ENCODE measurements at regions not wholly inside any gene's neighbourhood (a gene's known extent, or its start where the extent isn't known, plus 50 kb on each side); places are given as distances from the start of the nearest gene placed in this dataset.

DNA sequence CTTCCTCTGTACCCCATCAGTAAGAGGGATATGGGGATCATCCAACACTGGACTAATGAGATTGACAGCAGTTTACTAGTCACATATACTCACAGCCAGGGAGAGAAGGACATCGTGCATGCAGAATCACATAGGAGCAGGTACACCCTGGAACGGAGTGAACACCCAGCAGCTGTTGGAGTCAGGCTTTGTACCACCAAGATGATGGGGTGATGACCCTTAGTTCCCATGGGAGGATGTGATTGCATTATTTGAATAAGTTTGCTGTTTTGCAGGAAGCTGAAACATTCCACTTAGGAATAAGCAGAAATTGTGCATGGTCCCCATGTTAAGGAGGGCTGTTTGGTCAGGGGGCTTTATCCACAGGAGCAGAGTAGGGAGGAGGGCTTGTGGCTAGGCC, 482.7 kb upstream of the PDZRN3 start:
- Histone ChIP-seq H3K36me3 (no peaks in the 10 kb centered on the region), H3K9me3 (no peaks in the 10 kb centered on the region), H3K4me1 (no peaks in the 10 kb centered on the region), H3K27ac (no peak overlapping the region), H3K4me3 (no peak overlapping the region), H3K27me3 (no peaks in the 10 kb centered on the region)
- intact Hi-C loops (cut with DNase I), result no loop called here
- TF ChIP-seq, protein P1, sequence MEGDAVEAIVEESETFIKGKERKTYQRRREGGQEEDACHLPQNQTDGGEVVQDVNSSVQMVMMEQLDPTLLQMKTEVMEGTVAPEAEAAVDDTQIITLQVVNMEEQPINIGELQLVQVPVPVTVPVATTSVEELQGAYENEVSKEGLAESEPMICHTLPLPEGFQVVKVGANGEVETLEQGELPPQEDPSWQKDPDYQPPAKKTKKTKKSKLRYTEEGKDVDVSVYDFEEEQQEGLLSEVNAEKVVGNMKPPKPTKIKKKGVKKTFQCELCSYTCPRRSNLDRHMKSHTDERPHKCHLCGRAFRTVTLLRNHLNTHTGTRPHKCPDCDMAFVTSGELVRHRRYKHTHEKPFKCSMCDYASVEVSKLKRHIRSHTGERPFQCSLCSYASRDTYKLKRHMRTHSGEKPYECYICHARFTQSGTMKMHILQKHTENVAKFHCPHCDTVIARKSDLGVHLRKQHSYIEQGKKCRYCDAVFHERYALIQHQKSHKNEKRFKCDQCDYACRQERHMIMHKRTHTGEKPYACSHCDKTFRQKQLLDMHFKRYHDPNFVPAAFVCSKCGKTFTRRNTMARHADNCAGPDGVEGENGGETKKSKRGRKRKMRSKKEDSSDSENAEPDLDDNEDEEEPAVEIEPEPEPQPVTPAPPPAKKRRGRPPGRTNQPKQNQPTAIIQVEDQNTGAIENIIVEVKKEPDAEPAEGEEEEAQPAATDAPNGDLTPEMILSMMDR (IDR thresholded peaks at IDR 0.05), result no peak
- TF ChIP-seq POLR2A (IDR thresholded peaks at IDR 0.05), result no peak
- no peak for TF ChIP-seq POLR2AphosphoS5 (IDR thresholded peaks at IDR 0.05; ENCODE audit: insufficient read depth in 1 of 2, low read depth in 1 of 2)
- no peak for DNase-seq (ENCODE audit: extremely low spot score in 2 of 2)

DNA sequence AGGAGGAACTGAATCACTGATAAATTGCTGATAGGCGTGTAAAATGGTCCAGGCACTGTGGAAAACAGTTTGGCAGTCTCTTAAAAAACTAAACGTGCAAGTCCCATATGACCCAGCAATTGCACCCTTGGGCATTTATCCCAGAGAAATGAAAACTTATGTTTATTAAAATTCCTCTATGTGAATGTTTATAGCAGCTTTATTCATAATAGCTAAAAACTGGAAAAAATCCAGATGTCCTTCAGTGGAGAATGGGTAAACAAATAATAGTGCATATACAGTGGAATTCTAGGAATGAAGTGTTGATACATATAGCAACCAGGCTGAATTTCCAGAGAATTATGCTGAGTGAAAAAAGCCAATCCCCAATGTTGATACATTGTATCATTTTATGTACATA, 482.2 kb upstream of the PDZRN3 start:
- DNase-seq (ENCODE audit: extremely low spot score in 2 of 2), result no peak
- Histone ChIP-seq H3K27ac (no peak overlapping the region), H3K4me1 (no peaks in the 10 kb centered on the region), H3K4me3 (no peak overlapping the region), H3K9me3 (no peaks in the 10 kb centered on the region), H3K36me3 (no peaks in the 10 kb centered on the region), H3K27me3 (no peaks in the 10 kb centered on the region)
- intact Hi-C loops (cut with DNase I), result no loop called here
- TF ChIP-seq POLR2AphosphoS5 (IDR thresholded peaks at IDR 0.05; ENCODE audit: insufficient read depth in 1 of 2, low read depth in 1 of 2) (no peak), POLR2A (IDR thresholded peaks at IDR 0.05) (no peak)
- TF ChIP-seq, protein P1 (IDR thresholded peaks at IDR 0.05), result no peak

DNA sequence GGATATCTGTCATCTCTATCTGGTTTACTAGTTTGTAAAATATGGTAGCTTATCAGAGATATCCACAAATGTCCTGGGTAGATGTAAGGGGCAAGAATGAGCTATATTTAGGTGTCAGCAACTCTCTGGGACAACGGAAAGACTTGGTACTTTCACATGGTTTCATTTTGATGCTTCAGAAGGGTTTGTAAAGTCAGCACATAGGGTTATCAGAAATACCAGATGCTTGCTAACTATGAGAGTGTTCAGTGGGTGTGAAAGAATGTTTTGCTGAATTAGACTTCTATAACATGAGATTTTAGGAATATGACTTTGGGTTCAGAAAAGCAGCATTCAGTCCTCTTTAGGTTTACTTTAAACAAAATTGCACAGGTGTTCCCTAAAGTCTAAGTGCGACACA, 466.5 kb upstream of the PDZRN3 start:
- TF ChIP-seq POLR2A (IDR thresholded peaks at IDR 0.05) (no peak), POLR2AphosphoS5 (IDR thresholded peaks at IDR 0.05; ENCODE audit: insufficient read depth in 1 of 2, low read depth in 1 of 2) (no peak)
- TF ChIP-seq, protein P1 (IDR thresholded peaks at IDR 0.05), result no peak

DNA sequence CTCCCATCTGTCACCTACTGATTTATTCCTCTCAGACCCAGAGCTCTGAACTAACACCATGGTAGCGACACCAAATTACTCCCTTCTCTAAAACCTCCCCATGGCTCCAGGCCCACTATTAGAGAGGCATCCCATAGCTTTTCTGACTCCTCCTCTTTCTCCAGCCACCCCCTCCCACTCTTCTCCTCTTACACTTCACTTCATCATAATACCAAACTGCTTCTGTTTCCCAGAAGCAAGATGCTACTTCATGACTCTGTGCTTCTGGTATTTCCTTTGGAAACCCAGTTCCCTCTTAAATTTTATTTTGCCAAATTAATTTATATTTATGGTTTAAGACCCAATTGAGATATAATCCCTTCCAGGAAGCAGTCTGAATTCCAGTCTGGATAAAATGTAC, 465.1 kb upstream of the PDZRN3 start:
- TF ChIP-seq POLR2A (IDR thresholded peaks at IDR 0.05) (no peak), POLR2AphosphoS5 (IDR thresholded peaks at IDR 0.05; ENCODE audit: insufficient read depth in 1 of 2, low read depth in 1 of 2) (no peak)
- TF ChIP-seq, protein P1 (IDR thresholded peaks at IDR 0.05), result no peak
- no peak for DNase-seq (ENCODE audit: extremely low spot score in 2 of 2)
- H3K27me3 ChIP-seq, result no peaks in the 10 kb centered on the region
- intact Hi-C loops (cut with DNase I), result no loop called here
- no peaks in the 10 kb centered on the region for H3K36me3 ChIP-seq
- no peaks in the 10 kb centered on the region for H3K9me3 ChIP-seq
- H3K4me3 ChIP-seq, result no peak overlapping the region
- no peaks in the 10 kb centered on the region for H3K4me1 ChIP-seq
- H3K27ac ChIP-seq, result no peak overlapping the region

More for the DNA sequence above, 466.5 kb upstream of the PDZRN3 start:
- intact Hi-C loops (cut with DNase I), result no loop called here
- Histone ChIP-seq H3K27ac (no peak overlapping the region), H3K4me3 (no peak overlapping the region), H3K27me3 (no peaks in the 10 kb centered on the region), H3K9me3 (no peaks in the 10 kb centered on the region), H3K36me3 (no peaks in the 10 kb centered on the region), H3K4me1 (no peaks in the 10 kb centered on the region)
- DNase-seq (ENCODE audit: extremely low spot score in 2 of 2), result no peak

DNA sequence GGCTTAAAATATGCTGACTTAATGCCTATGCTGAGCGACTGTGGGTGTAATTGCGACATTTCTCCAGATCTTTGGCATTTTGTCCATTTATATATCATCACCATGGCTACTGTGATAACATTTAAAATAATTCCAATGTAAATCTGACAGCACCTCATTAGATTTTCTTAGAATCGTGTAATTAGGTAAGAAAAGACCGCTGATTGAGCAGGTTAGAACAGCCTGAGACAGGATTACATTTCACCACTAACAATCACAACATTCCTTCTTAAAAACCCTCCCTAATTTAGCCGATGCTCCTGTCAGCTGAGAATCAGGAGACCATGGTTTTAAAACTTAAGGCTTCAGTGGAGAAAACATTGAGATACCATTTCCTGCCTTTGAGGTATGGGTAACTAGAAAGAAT, 455.3 kb upstream of the PDZRN3 start:
- Histone ChIP-seq H3K36me3 (no peaks in the 10 kb centered on the region), H3K4me1 (no peaks in the 10 kb centered on the region), H3K27me3 (no peaks in the 10 kb centered on the region), H3K9me3 (no peaks in the 10 kb centered on the region), H3K27ac (no peak overlapping the region), H3K4me3 (no peak overlapping the region)
- intact Hi-C loops (cut with DNase I), result no loop called here
- no peak for TF ChIP-seq POLR2A (IDR thresholded peaks at IDR 0.05)
- TF ChIP-seq POLR2AphosphoS5 (IDR thresholded peaks at IDR 0.05; ENCODE audit: insufficient read depth in 1 of 2, low read depth in 1 of 2), result no peak
- TF ChIP-seq, protein P1 (IDR thresholded peaks at IDR 0.05), result no peak
- DNase-seq (ENCODE audit: extremely low spot score in 2 of 2), result no peak

All from vagina (tissue), 2 donors.